HG02759 (cell line): ENCODE measurements at regions not wholly inside any gene's neighbourhood (a gene's known extent, or its start where the extent isn't known, plus 50 kb on each side); places are given as distances from the start of the nearest gene placed in this dataset.

Experiments used
- ATAC-seq: cut with Tn5 transposase; IDR thresholded peaks from one replicate; pipeline ENCODE4 v1.9.1; 2021; ENCODE audit warnings: mild to moderate bottlenecking, moderate library complexity; ENCODE audit not compliant: unreplicated experiment

DNA sequence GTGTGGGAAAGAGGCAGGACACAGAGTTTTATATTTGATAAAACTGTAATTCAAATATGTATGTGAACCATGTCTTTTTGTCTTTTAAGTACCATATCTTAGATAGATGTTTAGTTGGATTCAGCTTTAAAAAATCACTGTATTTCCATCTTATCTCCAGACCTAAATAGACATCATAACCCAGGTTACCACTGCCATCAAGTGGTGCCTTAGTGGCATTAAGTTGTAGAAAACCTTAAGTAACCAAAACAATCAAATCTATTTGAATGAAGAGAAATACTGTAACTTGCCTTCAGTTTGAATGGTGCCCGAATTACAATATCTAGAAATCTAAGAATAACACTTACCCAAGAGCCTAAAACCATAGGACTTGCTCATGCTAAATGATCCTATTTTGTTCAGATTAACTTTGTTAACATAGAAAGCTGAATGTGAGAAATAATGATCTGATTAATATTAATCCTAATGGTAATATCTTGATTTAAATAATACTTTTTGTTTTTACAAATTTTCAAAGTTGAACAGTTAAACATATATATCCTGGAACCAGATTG, 92.5 kb upstream of the MAP2 start:
- ATAC-seq, result no peak

DNA sequence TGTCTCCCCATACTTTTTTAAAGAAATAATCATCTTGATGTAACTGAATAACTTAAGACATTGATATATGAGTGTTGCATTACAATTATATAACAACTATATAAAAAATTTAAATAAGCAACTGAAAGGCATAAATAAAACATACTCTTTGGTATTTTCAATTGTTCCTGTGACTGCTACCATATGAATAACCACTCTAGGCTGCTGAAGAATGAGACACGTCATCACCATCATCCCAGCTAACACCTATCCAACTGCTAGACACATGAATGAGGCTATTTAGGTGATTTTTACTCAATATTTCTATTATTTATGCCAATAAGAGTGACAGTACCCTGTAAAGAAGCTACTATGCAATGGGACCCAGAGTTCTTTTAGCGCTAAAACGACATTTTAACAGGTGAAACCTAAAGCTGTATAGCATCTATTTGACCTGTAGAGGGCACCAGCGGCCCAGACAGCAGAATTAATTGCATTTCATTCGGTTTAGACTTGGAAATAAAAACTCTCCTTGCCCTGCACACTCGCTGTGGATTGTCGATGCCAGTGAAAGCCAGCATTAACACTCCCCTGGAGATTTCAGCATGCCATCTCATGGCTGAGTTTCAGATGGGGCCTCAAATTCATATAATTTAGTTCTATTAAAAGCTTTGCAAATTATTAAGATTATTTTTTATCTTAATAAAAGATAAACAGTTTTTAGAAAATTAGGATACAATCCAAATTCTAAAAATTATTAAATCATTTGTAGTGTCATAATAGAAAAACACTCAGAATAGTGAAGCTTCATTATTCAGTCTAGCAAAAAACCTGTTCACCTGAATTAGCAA, 89.4 kb upstream of the MAP2 start:
- ATAC-seq, result peak; percentile 85

- no peak for ATAC-seq
Observed at GRCh38 chr2:209340522-209340921, 83.3 kb upstream of the MAP2 start.

DNA sequence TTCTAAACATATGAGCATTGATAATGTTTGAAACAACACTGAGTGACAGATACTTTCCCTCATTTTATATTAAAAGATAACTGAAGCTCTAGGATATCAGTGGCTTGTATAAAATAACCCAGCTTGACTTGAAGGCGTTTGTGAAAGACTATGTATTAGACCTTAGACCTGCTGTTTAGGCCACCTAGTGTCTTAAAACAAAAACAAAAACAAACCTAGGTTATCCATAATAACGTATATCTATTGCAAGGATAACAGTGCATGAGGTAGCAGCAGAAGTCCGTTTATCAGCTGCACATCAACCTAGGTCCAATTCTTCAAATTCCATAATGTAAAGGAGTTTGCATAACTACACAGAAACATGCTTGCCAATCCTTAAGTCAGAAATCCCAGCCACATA, 79.5 kb upstream of the MAP2 start:
- ATAC-seq, result no peak

DNA sequence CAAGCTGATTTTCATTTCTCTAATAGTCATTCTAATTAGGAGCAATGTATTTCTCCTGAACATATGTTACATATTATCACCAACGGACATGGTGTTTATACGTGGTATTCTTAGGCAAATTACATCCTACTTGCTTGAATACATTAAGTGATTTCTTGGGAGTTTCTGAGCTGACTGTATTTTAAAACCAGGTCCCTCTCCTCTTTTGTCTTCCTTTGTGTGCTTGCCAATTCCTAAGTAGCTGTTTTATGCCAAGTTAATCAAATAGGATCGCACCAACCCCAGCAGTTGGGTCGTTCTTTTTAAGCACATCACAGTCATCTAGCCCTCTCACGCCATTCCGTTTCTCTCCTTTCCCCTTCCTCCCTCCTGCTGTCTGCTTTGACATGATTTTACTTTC, 75.4 kb upstream of the MAP2 start:
- no peak for ATAC-seq

DNA sequence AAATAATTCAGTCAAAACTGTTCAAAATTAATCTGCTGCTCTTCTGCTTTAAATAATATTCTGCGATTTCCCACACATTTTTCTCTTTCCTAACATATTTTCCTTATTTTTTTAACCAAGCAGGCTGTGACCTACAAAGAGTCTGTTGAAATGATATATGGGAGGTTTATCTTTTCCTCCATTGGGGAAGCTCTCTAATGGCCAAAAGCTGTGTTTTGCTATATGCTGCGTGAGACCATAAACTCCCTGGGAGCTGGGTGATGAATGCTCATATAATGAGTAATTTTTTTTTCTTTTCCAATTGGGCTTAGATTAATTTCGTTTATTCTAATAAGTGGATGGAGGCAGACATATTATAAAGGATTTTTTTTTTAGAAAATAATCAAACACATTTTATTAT, 72.2 kb upstream of the MAP2 start:
- no peak for ATAC-seq

DNA sequence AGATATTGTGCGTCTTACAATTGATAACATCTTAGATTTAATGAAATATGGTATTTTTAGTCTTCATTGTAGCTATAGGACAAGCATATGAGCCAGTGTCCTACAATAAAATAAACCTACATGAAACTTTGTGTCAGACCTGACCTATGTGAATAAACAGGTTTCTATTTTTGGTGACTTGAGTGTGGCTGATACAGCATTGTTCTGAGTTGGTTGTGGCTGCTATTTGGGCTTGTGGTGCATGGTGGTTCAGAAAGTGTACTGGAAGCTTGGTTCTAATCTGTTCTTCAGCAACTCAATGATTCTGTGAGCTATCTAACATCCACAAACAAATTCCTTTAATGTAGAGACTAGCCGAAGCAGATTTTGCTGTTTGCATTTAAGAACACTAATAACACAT, 64.9 kb upstream of the MAP2 start:
- no peak for ATAC-seq

DNA sequence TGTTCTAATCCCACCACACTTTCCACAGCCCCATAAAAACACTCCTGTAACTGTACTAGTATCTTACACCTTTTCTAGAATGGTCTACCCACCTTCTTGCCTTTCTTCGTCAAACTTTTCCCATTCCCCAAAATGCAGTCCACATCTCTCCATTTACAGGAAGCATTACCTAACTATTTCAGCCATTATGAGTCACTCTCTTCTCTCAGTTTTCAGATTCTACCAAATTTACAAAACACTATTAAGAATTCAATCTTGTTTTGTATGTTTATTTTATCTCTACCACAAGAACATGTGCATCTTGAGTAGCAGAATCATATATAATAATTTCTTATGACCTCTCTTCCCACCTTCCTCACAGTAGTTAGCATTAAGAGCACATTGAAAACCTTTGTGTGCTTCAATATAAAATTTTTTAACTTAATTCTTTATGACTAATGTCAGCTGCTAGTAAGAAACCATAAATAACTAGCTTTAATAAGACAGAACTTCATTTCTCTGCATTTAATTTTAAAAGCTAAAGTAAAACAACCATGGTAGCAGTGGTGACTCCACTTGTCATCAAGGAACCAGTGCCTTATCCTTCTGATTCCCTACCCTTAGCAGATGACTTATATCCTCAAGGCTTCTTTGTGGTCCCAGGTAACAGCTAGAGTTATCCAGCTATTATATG, 56.6 kb upstream of the MAP2 start:
- ATAC-seq, result no peak

DNA sequence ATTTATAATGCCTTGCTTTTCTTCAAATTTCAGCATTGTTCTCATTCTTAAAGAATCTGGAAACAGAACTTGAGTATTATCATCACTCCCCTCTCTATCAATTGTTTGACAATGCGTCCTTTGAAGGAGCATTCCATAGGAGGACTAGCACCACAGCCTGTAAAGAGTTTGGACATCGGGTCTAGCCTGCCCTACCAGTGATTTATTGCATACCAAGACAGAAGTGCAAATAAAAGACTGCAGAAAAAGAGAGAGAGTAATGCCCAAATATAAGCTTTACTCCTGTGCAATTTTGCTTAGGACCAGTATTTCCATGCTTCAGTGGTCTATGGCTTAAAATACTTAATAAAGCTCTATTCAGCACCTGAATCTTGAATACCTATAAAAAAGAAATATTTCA, 55.4 kb upstream of the MAP2 start:
- no peak for ATAC-seq

GRCh38 chr2:209368914-209369313, 54.9 kb upstream of the MAP2 start:
- peak; percentile 89 for ATAC-seq

DNA sequence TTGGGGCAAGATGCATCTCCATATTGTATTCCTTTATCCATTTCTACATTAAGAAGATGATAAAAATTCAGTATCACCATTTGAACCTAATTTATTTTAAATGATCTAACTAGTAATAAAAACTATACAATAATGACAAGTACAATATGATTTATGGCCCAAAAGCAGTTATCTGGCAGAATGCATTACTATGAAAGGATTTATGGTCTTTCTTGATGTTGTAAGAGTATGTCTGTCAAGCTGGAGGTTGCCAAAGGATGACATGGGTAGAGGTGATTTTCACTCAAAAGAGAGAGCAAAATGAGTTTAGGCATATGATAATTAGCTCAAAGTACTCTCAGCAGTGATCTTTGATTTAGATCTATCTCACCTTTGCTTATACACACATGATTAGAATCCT, 54.2 kb upstream of the MAP2 start:
- no peak for ATAC-seq

DNA sequence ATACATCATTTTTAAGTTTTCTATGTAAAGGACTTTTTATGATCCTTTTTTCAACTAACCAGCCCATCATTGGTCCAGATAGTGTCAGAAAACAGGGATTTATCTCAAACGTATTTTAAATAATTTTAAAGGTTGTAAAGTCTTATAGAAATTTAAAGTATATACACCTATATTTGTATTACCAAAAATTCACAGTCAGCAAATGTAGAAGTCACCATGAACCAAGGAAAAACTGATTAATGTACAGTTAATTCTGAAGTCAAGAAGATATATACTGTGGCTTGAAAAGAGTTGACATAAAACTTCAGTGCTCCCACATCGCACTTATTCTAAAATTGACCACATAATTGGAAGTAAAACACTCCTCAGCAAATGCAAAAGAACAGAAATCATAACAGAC, 52.4 kb upstream of the MAP2 start:
- no peak for ATAC-seq
